NB4 (cell line): ENCODE measurements at regions not wholly inside any gene's neighbourhood (a gene's known extent, or its start where the extent isn't known, plus 50 kb on each side); places are given as distances from the start of the nearest gene placed in this dataset.

Source experiments
- CTCF ChIP-seq: IDR thresholded peaks from one replicate; pipeline ENCODE4 v1.5.1; 2012; ENCODE audit warnings: low read depth, low read length
- MAX ChIP-seq: IDR thresholded peaks from 2 replicates; pipeline ENCODE4 v1.6.1; 2011; ENCODE audit warnings: low read depth, low read length
- POLR2A ChIP-seq: IDR thresholded peaks from 2 replicates; pipeline ENCODE4 v1.6.1; 2011; ENCODE audit warnings: mild to moderate bottlenecking; ENCODE audit not compliant: insufficient read length; ENCODE audit errors: extremely low read depth

GRCh38 chr10:130770018-130770630 is 541.4 kb downstream of the TCERG1L start:
- TF ChIP-seq MAX (no peak), CTCF (no peak), POLR2A (no peak)
